SU-DHL-6 (cell line): ENCODE measurements at regions not wholly inside any gene's neighbourhood (a gene's known extent, or its start where the extent isn't known, plus 50 kb on each side); places are given as distances from the start of the nearest gene placed in this dataset.
"Not testable (repeated sequence)": the region's sequence is repeated elsewhere in the genome, so short reads cannot be mapped to it uniquely, and the experiment has no call there.

Source experiments
- H2AFZ ChIP-seq: fragments of 200-600 bp; sonication (generic); 2 replicates; pipeline ENCODE4 v1.6.1; 2014; ENCODE audit warnings: low read depth, mild to moderate bottlenecking, moderate library complexity, mixed read lengths, antibody characterized with exemption, low read length; ENCODE audit not compliant: severe bottlenecking
- H3F3A ChIP-seq: fragments of 200-600 bp; shearing (Covaris generic); 2 replicates; pipeline ENCODE4 v1.6.0; 2016; ENCODE audit warnings: antibody characterized with exemption, mild to moderate bottlenecking; ENCODE audit not compliant: insufficient read depth
- H3K27ac ChIP-seq: fragments of 200-600 bp; sonication (generic); 2 replicates; pipeline ENCODE4 v1.5.1; 2016; ENCODE audit warnings: low read depth, mild to moderate bottlenecking, low read length, moderate library complexity, mixed read lengths
- H3K27me3 ChIP-seq: fragments of 200-600 bp; sonication (generic), shearing (Covaris generic); 2 replicates; pipeline ENCODE4 v1.6.0; 2014; ENCODE audit warnings: mild to moderate bottlenecking, low read length
- H3K36me3 ChIP-seq: fragments of 200-600 bp; sonication (generic); 2 replicates; pipeline ENCODE4 v1.6.1; 2014; ENCODE audit warnings: mild to moderate bottlenecking, low read length, mixed read lengths
- H3K4me2 ChIP-seq: fragments of 300-600, 200-600 bp; shearing (Covaris generic), sonication (generic); 2 replicates; pipeline ENCODE4 v1.6.0; 2014; ENCODE audit warnings: low read length, low read depth, mild to moderate bottlenecking; ENCODE audit not compliant: poor library complexity, severe bottlenecking
- H3K4me3 ChIP-seq: fragments of 200-600 bp; sonication (generic); 2 replicates; pipeline ENCODE4 v1.5.1; 2014; ENCODE audit warnings: antibody characterized with exemption, low read length, mild to moderate bottlenecking, mixed read lengths; ENCODE audit not compliant: insufficient read depth, poor library complexity, severe bottlenecking
- H3K79me2 ChIP-seq: fragments of 200-600 bp; sonication (generic); 2 replicates; pipeline ENCODE4 v1.6.1; 2014; ENCODE audit warnings: mild to moderate bottlenecking, low read length, moderate library complexity; ENCODE audit not compliant: insufficient read depth
- H3K9ac ChIP-seq: fragments of 200-600 bp; sonication (generic); 2 replicates; pipeline ENCODE4 v1.7.0; 2014; ENCODE audit warnings: mild to moderate bottlenecking, low read length
- H3K9me2 ChIP-seq: fragments of 200-600 bp; sonication (generic); replicated peaks from 2 replicates; pipeline ENCODE4 v1.6.1; 2014; ENCODE audit warnings: low read length; ENCODE audit not compliant: insufficient read depth
- H3K9me3 ChIP-seq: fragments of 200-600 bp; sonication (generic); 2 replicates; pipeline ENCODE4 v1.6.1; 2014; ENCODE audit warnings: low read length, mixed read lengths; ENCODE audit not compliant: insufficient read depth
- H4K20me1 ChIP-seq: fragments of 200-600 bp; sonication (generic); 2 replicates; pipeline ENCODE4 v1.6.1; 2014; ENCODE audit warnings: low read depth, mild to moderate bottlenecking, antibody characterized with exemption, low read length, moderate library complexity, mixed read lengths
- CTCF ChIP-seq: fragments of 200-600 bp; sonication (generic); IDR thresholded peaks from one replicate; pipeline ENCODE4 v1.5.1; 2017; ENCODE audit warnings: antibody characterized with exemption, mild to moderate bottlenecking, low read length, moderate library complexity; ENCODE audit not compliant: insufficient read depth, poor library complexity, severe bottlenecking
- EZH2phosphoT487 ChIP-seq: fragments of 200-600 bp; sonication (generic), shearing (Covaris generic); conservative IDR thresholded peaks from 2 replicates; pipeline ENCODE4 v1.6.1; 2018; ENCODE audit warnings: mild to moderate bottlenecking, antibody characterized with exemption, low read length, moderate library complexity, mixed read lengths

DNA sequence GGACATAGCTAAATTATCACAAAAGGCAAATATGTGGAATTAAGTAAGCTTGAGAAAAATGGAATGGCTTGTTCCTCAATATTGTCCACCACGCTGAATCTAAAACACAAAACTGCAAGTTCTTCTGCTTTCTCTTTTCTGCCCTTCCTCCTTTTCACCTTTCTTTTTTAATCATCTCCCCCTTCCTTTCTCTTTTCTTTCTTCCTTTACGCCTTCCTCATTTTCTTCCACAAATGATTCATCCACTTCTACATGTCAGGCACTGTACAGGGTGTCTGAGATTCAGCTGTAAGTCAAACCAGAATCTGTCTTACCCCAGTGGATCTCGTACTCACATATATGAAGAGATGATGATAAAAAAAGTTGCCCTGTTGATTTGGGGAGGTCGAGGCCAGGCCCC is 1182.5 kb downstream of the MRPL39 start:
- H3K27me3 ChIP-seq: no peaks in the 10 kb centered on the region
- no peak overlapping the region for H3K9ac ChIP-seq
- H3K36me3 ChIP-seq: no peaks in the 10 kb centered on the region
- H3K27ac ChIP-seq: no peak overlapping the region
- no peaks in the 10 kb centered on the region for H3F3A ChIP-seq
- H3K4me2 ChIP-seq: no peak overlapping the region
- 0 out of 2 replicates have a peak, but pooled peaks cover 4% of the 10 kb centered on the region for H3K9me3 ChIP-seq
- peaks cover 11% of the 10 kb centered on the region for H3K79me2 ChIP-seq
- H3K4me3 ChIP-seq: no peak overlapping the region
- no peaks in the 10 kb centered on the region for H3K9me2 ChIP-seq
- H4K20me1 ChIP-seq: no peaks in the 10 kb centered on the region
- TF ChIP-seq CTCF (no peak), EZH2phosphoT487 (no peak)
- H2AFZ ChIP-seq: peak overlapping the region; percentile 25

DNA sequence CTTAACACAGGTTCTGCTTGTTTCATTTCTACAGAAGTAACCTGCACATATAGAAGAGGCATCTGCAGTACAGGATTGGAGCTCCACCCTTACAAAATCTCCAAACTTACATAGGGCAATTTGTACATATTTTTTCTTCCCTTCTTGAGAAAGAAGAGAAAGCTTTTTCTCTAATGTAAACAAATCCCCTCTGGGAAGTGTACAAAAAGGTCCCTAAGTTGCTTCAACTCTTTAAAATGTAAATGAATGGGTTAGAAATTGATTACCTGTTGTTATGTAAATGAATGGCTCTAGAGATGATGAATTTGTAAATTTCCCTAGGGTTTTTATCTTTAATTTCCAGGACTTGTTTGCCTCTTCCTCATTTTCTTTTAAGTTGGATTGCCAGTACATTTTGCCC is 1183.7 kb downstream of the MRPL39 start:
- no peaks in the 10 kb centered on the region for H3K27me3 ChIP-seq
- no peaks in the 10 kb centered on the region for H4K20me1 ChIP-seq
- no peaks in the 10 kb centered on the region for H3K36me3 ChIP-seq
- no peaks in the 10 kb centered on the region for H3F3A ChIP-seq
- no peak overlapping the region for H3K9ac ChIP-seq
- TF ChIP-seq EZH2phosphoT487 (no peak), CTCF (no peak)
- H2AFZ ChIP-seq: no peak overlapping the region
- no peak overlapping the region for H3K4me3 ChIP-seq
- H3K9me2 ChIP-seq: no peaks in the 10 kb centered on the region
- H3K9me3 ChIP-seq: 0 out of 2 replicates have a peak, but pooled peaks cover 11% of the 10 kb centered on the region
- H3K4me2 ChIP-seq: no peak overlapping the region
- H3K79me2 ChIP-seq: no peaks in the 10 kb centered on the region
- H3K27ac ChIP-seq: no peak overlapping the region

DNA sequence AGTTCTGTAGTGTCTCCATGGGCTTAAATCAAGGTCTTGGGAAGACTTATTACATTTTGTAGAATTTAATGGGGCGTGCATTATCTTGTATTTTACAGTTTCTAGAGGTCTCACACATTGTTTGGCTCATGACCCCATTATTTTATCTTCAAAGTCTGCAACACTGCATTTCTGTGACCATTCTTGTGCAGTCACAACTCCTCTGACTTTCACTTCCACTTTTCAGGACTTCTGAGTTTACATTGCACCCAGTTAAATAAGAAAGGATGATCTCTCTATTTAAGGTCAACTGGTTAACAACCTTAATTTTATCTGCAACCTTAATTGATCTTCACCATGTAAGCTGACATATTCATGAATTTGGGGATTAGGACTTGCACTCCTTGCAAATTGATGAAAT is 1186.6 kb downstream of the MRPL39 start:
- Histone ChIP-seq H3K27me3 (no peaks in the 10 kb centered on the region), H3K9me2 (no peaks in the 10 kb centered on the region), H3K9ac (no peak overlapping the region), H3K27ac (no peak overlapping the region), H3K4me3 (no peak overlapping the region), H3K36me3 (no peaks in the 10 kb centered on the region), H2AFZ (no peak overlapping the region), H3K9me3 (0 out of 2 replicates have a peak, but pooled peaks cover 11% of the 10 kb centered on the region), H3F3A (no peaks in the 10 kb centered on the region), H3K4me2 (peak overlapping the region; percentile 13), H4K20me1 (no peaks in the 10 kb centered on the region), H3K79me2 (no peaks in the 10 kb centered on the region)
- no peak for TF ChIP-seq EZH2phosphoT487
- TF ChIP-seq CTCF: no peak

DNA sequence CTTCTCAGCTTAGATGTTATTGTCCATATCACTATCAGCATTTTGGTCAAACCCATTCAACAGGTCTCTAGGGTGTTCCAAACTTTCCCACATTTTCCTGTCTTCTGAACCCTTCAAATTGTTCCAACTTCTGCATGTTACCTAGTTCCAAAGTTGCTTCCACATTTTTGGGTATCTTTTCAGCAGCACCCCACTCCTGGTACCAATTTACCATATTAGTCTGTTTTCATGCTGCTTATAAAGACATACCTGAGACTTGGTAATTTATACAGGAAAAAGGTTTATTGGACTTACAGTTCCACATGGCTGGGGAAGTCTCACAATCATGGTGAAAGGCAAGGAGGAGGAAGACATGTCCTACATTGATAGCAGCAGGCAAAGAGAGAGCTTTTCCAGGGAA is 1187.6 kb downstream of the MRPL39 start:
- not testable (repeated sequence) for H3K79me2 ChIP-seq, H3K27me3 ChIP-seq, H3K36me3 ChIP-seq, H3K9me2 ChIP-seq, H3K4me2 ChIP-seq, H3K4me3 ChIP-seq, H4K20me1 ChIP-seq, H3F3A ChIP-seq, H3K9ac ChIP-seq, H3K27ac ChIP-seq, H2AFZ ChIP-seq
- H3K9me3 ChIP-seq: 0 out of 2 replicates have a peak, but pooled peaks cover 11% of the 10 kb centered on the region
